ENCODE measurements at regions not wholly inside any gene's neighbourhood (a gene's known extent, or its start where the extent isn't known, plus 50 kb on each side); places are given as distances from the start of the nearest gene placed in this dataset.

- TF ChIP-seq CREB1 (IDR thresholded peaks at IDR 0.05): no peak
- no peak for TF ChIP-seq TAF1 (IDR thresholded peaks at IDR 0.05; ENCODE audit: low read depth, low read length)
- TF ChIP-seq POLR2A (IDR thresholded peaks at IDR 0.05; ENCODE audit: control extremely low read depth in 1 of 2, low read depth in 2 of 2, low read length in 2 of 2): no peak
- no peak for TF ChIP-seq KDM4A (IDR thresholded peaks at IDR 0.05; ENCODE audit: low read depth, low read length, severe bottlenecking)
- no peak for TF ChIP-seq JUND (IDR thresholded peaks at IDR 0.05; ENCODE audit: low read length)
- TF ChIP-seq EGR1 (IDR thresholded peaks at IDR 0.05; ENCODE audit: borderline replicate concordance, low read depth, low read length): no peak
- no peak for TF ChIP-seq RNF2 (IDR thresholded peaks at IDR 0.05; ENCODE audit: borderline replicate concordance, low read depth, low read length, missing control alignments, poor library complexity, severe bottlenecking)
- no peak for TF ChIP-seq EP300 (IDR thresholded peaks at IDR 0.05; ENCODE audit: borderline replicate concordance in 1 of 2, low read depth in 2 of 2, low read length in 2 of 2)
- no peak for TF ChIP-seq KDM1A (IDR thresholded peaks at IDR 0.05; ENCODE audit: borderline replicate concordance, low read length)
These were observed 656.2 kb downstream of the RAB28 start for GRCh38 chr4:12827966-12828365.
